GM12878 (cell line): ENCODE measurements at regions not wholly inside any gene's neighbourhood (a gene's known extent, or its start where the extent isn't known, plus 50 kb on each side); places are given as distances from the start of the nearest gene placed in this dataset.

ENCODE experiments used
- ATAC-seq: fragments of 200-7000 bp; cut with Tn5 transposase; 3 replicates; pipeline ENCODE4 v1.9.1; 2020; ENCODE audit warnings: mild to moderate bottlenecking, moderate library complexity
- BruUV-seq: library from RNA; stranded (reverse); fragments of 400-500 nt; replicated peaks from 2 replicates; lab custom pipeline; 2021; lab: Mats Ljungman, UMichigan
- CTCF ChIA-PET: fragments of 300-600 bp; sonication (Branson Sonifier 250); formaldehyde crosslinking; extraction: SDS; loops from one replicate; lab custom pipeline; 2021; ENCODE audit warnings: inconsistent platforms; lab: Yijun Ruan, JAX
- POLR2A ChIA-PET: fragments of 350-600 bp; formaldehyde crosslinking; extraction: SDS; loops from one replicate; lab custom pipeline; 2021; ENCODE audit warnings: inconsistent platforms; lab: Charles Lee
- RAD21 ChIA-PET: fragments of 300-600 bp; sonication (Branson Sonifier 250); formaldehyde crosslinking; loops from one replicate; lab custom pipeline; 2023; ENCODE audit warnings: antibody characterized with exemption; ENCODE audit not compliant: unreplicated experiment; lab: Charles Lee
- SMC1A ChIA-PET: fragments of 300-600 bp; sonication (Branson Sonifier 250); formaldehyde crosslinking; loops from one replicate; lab custom pipeline; 2023; ENCODE audit not compliant: unreplicated experiment, uncharacterized antibody; lab: Charles Lee
- DNase-seq: peaks from one replicate; pipeline ENCODE4 v3.0.0-alpha.2; 2011; ENCODE audit warnings: low read depth, low spot score
- FAIRE-seq: peaks from 3 replicates; lab custom pipeline; 2011; peaks lifted over from hg19 to GRCh38; lab: Jason Lieb, UNC
- H2AFZ ChIP-seq: 2 replicates; pipeline ENCODE4 v1.6.0; 2011; ENCODE audit warnings: low read depth, low read length, control low read depth; ENCODE audit not compliant: control insufficient read depth
- H3K27ac ChIP-seq: 2 replicates; pipeline ENCODE4 v1.5.1; 2011; ENCODE audit warnings: control low read depth; ENCODE audit not compliant: control insufficient read depth, insufficient read depth
- H3K27me3 ChIP-seq, 2 experiments: replicated peaks in 1 of 2; 2 replicates each; pipeline versions ENCODE4 v1.6.0 to v1.6.1; 2011; ENCODE audit warnings: low read length in 1 of 2; ENCODE audit not compliant: control insufficient read depth in 2 of 2, insufficient read depth in 2 of 2
- H3K36me3 ChIP-seq, 2 experiments: 2 replicates each; pipeline ENCODE4 v1.5.1; 2011; ENCODE audit warnings: low read length in 1 of 2; ENCODE audit not compliant: control insufficient read depth in 2 of 2, insufficient read depth in 2 of 2
- H3K4me1 ChIP-seq: 2 replicates; pipeline ENCODE4 v1.6.1; 2011; ENCODE audit warnings: mild to moderate bottlenecking, low read length, moderate library complexity, mixed read lengths; ENCODE audit not compliant: control insufficient read depth, insufficient read depth
- H3K4me2 ChIP-seq: 2 replicates; pipeline ENCODE4 v1.6.0; 2011; ENCODE audit warnings: control low read depth; ENCODE audit not compliant: control insufficient read depth, insufficient read depth
- H3K4me3 ChIP-seq: fragments of 200-600 bp; sonication (generic); 2 replicates; pipeline ENCODE4 v1.5.1; 2016
- H3K79me2 ChIP-seq: 2 replicates; pipeline ENCODE4 v1.6.0; 2011; ENCODE audit warnings: low read length; ENCODE audit not compliant: control insufficient read depth, insufficient read depth
- H3K9ac ChIP-seq: 2 replicates; pipeline ENCODE4 v1.8.0; 2011; ENCODE audit warnings: low read length, control low read depth, mixed read lengths; ENCODE audit not compliant: control insufficient read depth, insufficient read depth
- H3K9me3 ChIP-seq: replicated peaks from 3 replicates; pipeline ENCODE4 v1.5.1; 2011; ENCODE audit warnings: mild to moderate bottlenecking, low read length; ENCODE audit not compliant: control insufficient read depth, insufficient read depth
- H4K20me1 ChIP-seq: 2 replicates; pipeline ENCODE4 v1.6.0; 2011; ENCODE audit not compliant: control insufficient read depth, insufficient read depth
- ATF7 ChIP-seq: fragments of 450-650 bp; IDR thresholded peaks from 2 replicates; pipeline ENCODE4 v1.6.1; 2016; ENCODE audit warnings: low read depth, mild to moderate bottlenecking
- BCL11A ChIP-seq: IDR thresholded peaks from 2 replicates; pipeline ENCODE4 v1.6.1; 2011; ENCODE audit warnings: low read depth, low read length
- BHLHE40 ChIP-seq, 2 experiments: fragments of 450-650 bp in 1 of 2; IDR thresholded peaks; 2 replicates each; pipeline ENCODE4 v1.6.1; 2011 to 2017; ENCODE audit warnings: low read depth in 2 of 2, borderline replicate concordance in 1 of 2, improper control_type of control experiment in 1 of 2, low read length in 1 of 2, mild to moderate bottlenecking in 1 of 2
- FOXK2 ChIP-seq: fragments of 450-650 bp; IDR thresholded peaks from 2 replicates; pipeline ENCODE4 v1.6.1; 2017; ENCODE audit warnings: mild to moderate bottlenecking, moderate library complexity
- MEF2B ChIP-seq: fragments of 450-650 bp; IDR thresholded peaks from 2 replicates; pipeline ENCODE4 v1.6.1; 2018; ENCODE audit warnings: mild to moderate bottlenecking, moderate library complexity; ENCODE audit not compliant: partially characterized antibody, poor library complexity, severe bottlenecking
- MTA2 ChIP-seq: fragments of 450-650 bp; IDR thresholded peaks from 2 replicates; pipeline ENCODE4 v1.6.1; 2016; ENCODE audit warnings: low read depth, mild to moderate bottlenecking, moderate library complexity
- ZNF24 ChIP-seq: fragments of 450-650 bp; IDR thresholded peaks from 2 replicates; pipeline ENCODE4 v1.6.1; 2017; ENCODE audit warnings: antibody characterized with exemption, mild to moderate bottlenecking
- WGBS: methylation state at CpG from one replicate; pipeline ENCODE4 v1.1.6; 2016; ENCODE audit warnings: low lambda C conversion rate; ENCODE audit not compliant: insufficient replicate concordance, insufficient coverage; ENCODE audit errors: missing lambda C conversion rate; 5-methylcytosine and 5-hydroxymethylcytosine counted together
- in situ Hi-C: fragments of 300-500 bp; cut with MboI; formaldehyde crosslinking; loops from 9 replicates; pipeline ENCODE4 v1.14.3; 2018; ENCODE audit warnings: mixed read lengths
- intact Hi-C: fragments of 100-400 bp; cut with micrococcal nuclease; formaldehyde crosslinking; loops from one replicate; pipeline ENCODE4 v1.14.2; 2022; ENCODE audit not compliant: unreplicated experiment
- TF ChIP-seq, protein P1 (sequence below): fragments of 450-650 bp; conservative IDR thresholded peaks from 2 replicates; pipeline ENCODE4 v1.6.1; 2017; ENCODE audit warnings: mild to moderate bottlenecking, moderate library complexity
- TF ChIP-seq, protein P2 (sequence below): fragments of 450-650 bp; IDR thresholded peaks from 2 replicates; pipeline ENCODE4 v1.6.1; 2017; ENCODE audit warnings: low read depth, mild to moderate bottlenecking, moderate library complexity
- TF ChIP-seq, protein P3 (sequence below): fragments of 450-650 bp; IDR thresholded peaks from 2 replicates; pipeline ENCODE4 v1.6.1; 2017; ENCODE audit warnings: mild to moderate bottlenecking, low read depth, inconsistent platforms; ENCODE audit not compliant: poor library complexity, severe bottlenecking
- TF ChIP-seq, protein P4 (sequence below): IDR thresholded peaks from 2 replicates; pipeline ENCODE4 v1.6.1; 2012; ENCODE audit warnings: low read depth, low read length, improper control_type of control experiment

DNA sequence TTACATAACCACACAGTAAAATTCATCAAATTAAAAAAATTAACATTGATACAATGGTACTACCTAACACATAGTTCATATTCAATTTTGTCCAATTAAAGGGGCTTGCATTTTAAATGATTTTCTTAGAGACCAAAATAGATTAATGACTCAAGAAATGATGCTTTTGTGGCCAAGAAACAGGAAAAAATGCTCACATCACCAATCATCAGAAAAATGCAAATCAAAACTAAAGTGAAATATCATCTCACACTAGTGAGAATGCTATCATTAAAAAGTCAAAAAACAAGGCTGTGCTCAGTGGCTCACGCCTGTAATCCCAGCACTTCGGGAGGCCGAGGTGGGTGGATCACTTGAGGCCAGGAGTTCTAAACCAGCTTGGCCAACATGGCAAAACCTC lies 235.6 kb downstream of the PIK3C3 start:
- H3K4me3 ChIP-seq: no peak overlapping the region
- FAIRE-seq: peak; percentile 27
- H3K27ac ChIP-seq: no peak overlapping the region
- intact Hi-C loops: loop anchor here (1.0 kb wide), 1 partner anchor 39 kb away; no protein-coding TSS in a partner anchor
- no TSS peak for BruUV-seq
- WGBS: 2% methylated on average over 3 of the region's 3 CpGs
- POLR2A ChIA-PET: no interaction called here
- no peak overlapping the region for H3K9ac ChIP-seq
- DNase-seq: no peak
- H2AFZ ChIP-seq: no peak overlapping the region
- H3K27me3 ChIP-seq: no peaks in the 10 kb centered on the region
- CTCF ChIA-PET: interaction anchor here (1.0 to 1.3 kb wide), 2 partner anchors 24 to 77 kb away, joined by 4 to 5 read pairs; no protein-coding TSS in a partner anchor
- no peaks in the 10 kb centered on the region; the same call in 1 of the 2 replicates for H4K20me1 ChIP-seq
- no peaks in the 10 kb centered on the region; the same call in 2 of the 3 replicates for H3K9me3 ChIP-seq
- H3K79me2 ChIP-seq: no peaks in the 10 kb centered on the region
- H3K36me3 ChIP-seq: no peaks in the 10 kb centered on the region
- no peaks in the 10 kb centered on the region for H3K4me1 ChIP-seq
- peak; percentile 40 for ATAC-seq
- SMC1A ChIA-PET: interaction anchor here (1.1 to 11.6 kb wide), 3 partner anchors 33 to 76 kb away, joined by 3 to 135 read pairs (median 8); no protein-coding TSS in a partner anchor
- H3K4me2 ChIP-seq: no peak overlapping the region
- RAD21 ChIA-PET: interaction anchor here (0.9 to 3.6 kb wide), 6 partner anchors 21 to 83 kb away, joined by 3 to 32 read pairs (median 3); no protein-coding TSS in a partner anchor
- in situ Hi-C loops: no loop called here
- TF ChIP-seq ATF7 (peak; percentile 53), FOXK2 (no peak), MTA2 (peak; percentile 89), ZNF24 (peak; percentile 31; the same call in 1 of the 2 replicates), MEF2B (peak; percentile 46), BCL11A (0 out of 2 replicates have a peak, but pooled peaks have one; percentile 7), BHLHE40 (IDR thresholded peaks at IDR 0.05; ENCODE audit: borderline replicate concordance in 1 of 2, low read depth in 2 of 2, low read length in 1 of 2) (peak in 1 of 2 experiments; percentile 4; a peak in 1 of 4 replicates)
- TF ChIP-seq, protein P1, sequence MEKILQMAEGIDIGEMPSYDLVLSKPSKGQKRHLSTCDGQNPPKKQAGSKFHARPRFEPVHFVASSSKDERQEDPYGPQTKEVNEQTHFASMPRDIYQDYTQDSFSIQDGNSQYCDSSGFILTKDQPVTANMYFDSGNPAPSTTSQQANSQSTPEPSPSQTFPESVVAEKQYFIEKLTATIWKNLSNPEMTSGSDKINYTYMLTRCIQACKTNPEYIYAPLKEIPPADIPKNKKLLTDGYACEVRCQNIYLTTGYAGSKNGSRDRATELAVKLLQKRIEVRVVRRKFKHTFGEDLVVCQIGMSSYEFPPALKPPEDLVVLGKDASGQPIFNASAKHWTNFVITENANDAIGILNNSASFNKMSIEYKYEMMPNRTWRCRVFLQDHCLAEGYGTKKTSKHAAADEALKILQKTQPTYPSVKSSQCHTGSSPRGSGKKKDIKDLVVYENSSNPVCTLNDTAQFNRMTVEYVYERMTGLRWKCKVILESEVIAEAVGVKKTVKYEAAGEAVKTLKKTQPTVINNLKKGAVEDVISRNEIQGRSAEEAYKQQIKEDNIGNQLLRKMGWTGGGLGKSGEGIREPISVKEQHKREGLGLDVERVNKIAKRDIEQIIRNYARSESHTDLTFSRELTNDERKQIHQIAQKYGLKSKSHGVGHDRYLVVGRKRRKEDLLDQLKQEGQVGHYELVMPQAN: no peak
- TF ChIP-seq, protein P2, sequence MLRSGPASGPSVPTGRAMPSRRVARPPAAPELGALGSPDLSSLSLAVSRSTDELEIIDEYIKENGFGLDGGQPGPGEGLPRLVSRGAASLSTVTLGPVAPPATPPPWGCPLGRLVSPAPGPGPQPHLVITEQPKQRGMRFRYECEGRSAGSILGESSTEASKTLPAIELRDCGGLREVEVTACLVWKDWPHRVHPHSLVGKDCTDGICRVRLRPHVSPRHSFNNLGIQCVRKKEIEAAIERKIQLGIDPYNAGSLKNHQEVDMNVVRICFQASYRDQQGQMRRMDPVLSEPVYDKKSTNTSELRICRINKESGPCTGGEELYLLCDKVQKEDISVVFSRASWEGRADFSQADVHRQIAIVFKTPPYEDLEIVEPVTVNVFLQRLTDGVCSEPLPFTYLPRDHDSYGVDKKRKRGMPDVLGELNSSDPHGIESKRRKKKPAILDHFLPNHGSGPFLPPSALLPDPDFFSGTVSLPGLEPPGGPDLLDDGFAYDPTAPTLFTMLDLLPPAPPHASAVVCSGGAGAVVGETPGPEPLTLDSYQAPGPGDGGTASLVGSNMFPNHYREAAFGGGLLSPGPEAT: 0 out of 2 replicates have a peak, but pooled peaks have one; percentile 17
- TF ChIP-seq, protein P3, sequence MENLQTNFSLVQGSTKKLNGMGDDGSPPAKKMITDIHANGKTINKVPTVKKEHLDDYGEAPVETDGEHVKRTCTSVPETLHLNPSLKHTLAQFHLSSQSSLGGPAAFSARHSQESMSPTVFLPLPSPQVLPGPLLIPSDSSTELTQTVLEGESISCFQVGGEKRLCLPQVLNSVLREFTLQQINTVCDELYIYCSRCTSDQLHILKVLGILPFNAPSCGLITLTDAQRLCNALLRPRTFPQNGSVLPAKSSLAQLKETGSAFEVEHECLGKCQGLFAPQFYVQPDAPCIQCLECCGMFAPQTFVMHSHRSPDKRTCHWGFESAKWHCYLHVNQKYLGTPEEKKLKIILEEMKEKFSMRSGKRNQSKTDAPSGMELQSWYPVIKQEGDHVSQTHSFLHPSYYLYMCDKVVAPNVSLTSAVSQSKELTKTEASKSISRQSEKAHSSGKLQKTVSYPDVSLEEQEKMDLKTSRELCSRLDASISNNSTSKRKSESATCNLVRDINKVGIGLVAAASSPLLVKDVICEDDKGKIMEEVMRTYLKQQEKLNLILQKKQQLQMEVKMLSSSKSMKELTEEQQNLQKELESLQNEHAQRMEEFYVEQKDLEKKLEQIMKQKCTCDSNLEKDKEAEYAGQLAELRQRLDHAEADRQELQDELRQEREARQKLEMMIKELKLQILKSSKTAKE: no peak
- TF ChIP-seq, protein P4, sequence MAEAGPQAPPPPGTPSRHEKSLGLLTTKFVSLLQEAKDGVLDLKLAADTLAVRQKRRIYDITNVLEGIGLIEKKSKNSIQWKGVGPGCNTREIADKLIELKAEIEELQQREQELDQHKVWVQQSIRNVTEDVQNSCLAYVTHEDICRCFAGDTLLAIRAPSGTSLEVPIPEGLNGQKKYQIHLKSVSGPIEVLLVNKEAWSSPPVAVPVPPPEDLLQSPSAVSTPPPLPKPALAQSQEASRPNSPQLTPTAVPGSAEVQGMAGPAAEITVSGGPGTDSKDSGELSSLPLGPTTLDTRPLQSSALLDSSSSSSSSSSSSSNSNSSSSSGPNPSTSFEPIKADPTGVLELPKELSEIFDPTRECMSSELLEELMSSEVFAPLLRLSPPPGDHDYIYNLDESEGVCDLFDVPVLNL: no peak
